Keratinocyte (primary cell): ENCODE measurements at regions not wholly inside any gene's neighbourhood (a gene's known extent, or its start where the extent isn't known, plus 50 kb on each side); places are given as distances from the start of the nearest gene placed in this dataset.

Source experiments
- DNase-seq: peaks from one replicate; pipeline ENCODE4 v3.0.0-alpha.2; 2011; ENCODE audit warnings: low read depth, missing footprints, low spot score
- FAIRE-seq: peaks from 2 replicates; lab custom pipeline; 2011; peaks lifted over from hg19 to GRCh38; lab: Jason Lieb, UNC
- H2AFZ ChIP-seq: 2 replicates; pipeline ENCODE4 v1.6.0; 2012; ENCODE audit warnings: low read length, control low read depth, inconsistent platforms; ENCODE audit not compliant: control insufficient read depth
- H3K27ac ChIP-seq: 2 replicates; pipeline ENCODE4 v1.5.1; 2011; ENCODE audit warnings: low read length; ENCODE audit not compliant: control insufficient read depth, insufficient read depth
- H3K27me3 ChIP-seq: 3 replicates; pipeline ENCODE4 v1.6.0; 2011; ENCODE audit warnings: low read length; ENCODE audit not compliant: control insufficient read depth, insufficient read depth; ENCODE audit errors: extremely low read depth
- H3K36me3 ChIP-seq, 2 experiments: 2 replicates in 1 of 2; 3 replicates in 1 of 2; pipeline ENCODE4 v1.5.1; 2011; ENCODE audit warnings: low read length in 2 of 2, mild to moderate bottlenecking in 1 of 2; ENCODE audit not compliant: control insufficient read depth in 2 of 2, insufficient read depth in 2 of 2; ENCODE audit errors: extremely low read depth in 1 of 2
- H3K4me1 ChIP-seq: 3 replicates; pipeline ENCODE4 v1.5.1; 2011; ENCODE audit warnings: low read length; ENCODE audit not compliant: control insufficient read depth, insufficient read depth; ENCODE audit errors: extremely low read depth
- H3K4me2 ChIP-seq: 3 replicates; pipeline ENCODE4 v1.6.0; 2011; ENCODE audit warnings: low read depth, low read length; ENCODE audit not compliant: control insufficient read depth, insufficient read depth; ENCODE audit errors: extremely low read depth
- H3K4me3 ChIP-seq, 3 experiments: fragments of 200-600 bp in 1 of 3; sonication (generic) in 1 of 3; 2 replicates in 2 of 3; 3 replicates in 1 of 3; pipeline ENCODE4 v1.5.1; 2011 to 2016; ENCODE audit warnings: low read length in 3 of 3, mild to moderate bottlenecking in 3 of 3, control low read depth in 2 of 3, inconsistent platforms in 1 of 3, low read depth in 1 of 3, mixed read lengths in 1 of 3, mixed run types in 1 of 3, moderate library complexity in 1 of 3; ENCODE audit not compliant: control insufficient read depth in 2 of 3, insufficient read depth in 2 of 3; ENCODE audit errors: extremely low read depth in 1 of 3
- H3K79me2 ChIP-seq: 2 replicates; pipeline ENCODE4 v1.6.0; 2012; ENCODE audit warnings: low read length; ENCODE audit not compliant: control insufficient read depth, insufficient read depth
- H3K9ac ChIP-seq: 3 replicates; pipeline ENCODE4 v1.6.0; 2011; ENCODE audit warnings: low read length; ENCODE audit not compliant: control insufficient read depth, insufficient read depth; ENCODE audit errors: extremely low read depth
- H3K9me1 ChIP-seq: 3 replicates; pipeline ENCODE4 v1.6.0; 2011; ENCODE audit warnings: low read length; ENCODE audit not compliant: control insufficient read depth, insufficient read depth; ENCODE audit errors: extremely low read depth
- H3K9me3 ChIP-seq: 2 replicates; pipeline ENCODE4 v1.5.1; 2012; ENCODE audit warnings: low read depth, low read length; ENCODE audit not compliant: control insufficient read depth
- H4K20me1 ChIP-seq: 3 replicates; pipeline ENCODE4 v1.6.0; 2011; ENCODE audit warnings: low read length; ENCODE audit not compliant: control insufficient read depth, insufficient read depth; ENCODE audit errors: extremely low read depth
- EZH2 ChIP-seq: IDR thresholded peaks from one replicate; pipeline ENCODE4 v1.6.1; 2012; ENCODE audit warnings: inconsistent platforms, mild to moderate bottlenecking, low read length, moderate library complexity
- dilution Hi-C: fragments of 300-500 bp; cut with MboI; formaldehyde crosslinking; loops from one replicate; pipeline ENCODE4 v1.7.0; 2020; ENCODE audit warnings: low sequenced_read_pairs; ENCODE audit not compliant: extremely low pct_ligation_motif_present
- TF ChIP-seq, protein P1 (sequence below), 3 experiments: IDR thresholded peaks in 1 of 3; conservative IDR thresholded peaks in 1 of 3; optimal IDR thresholded peaks in 1 of 3; 2 replicates in 2 of 3; 3 replicates in 1 of 3; pipeline versions ENCODE3 to v1.5.1; 2011; ENCODE audit warnings: low read length in 3 of 3, mild to moderate bottlenecking in 3 of 3, moderate library complexity in 2 of 3, control low read depth in 1 of 3, inconsistent platforms in 1 of 3; ENCODE audit not compliant: insufficient read depth in 2 of 3; ENCODE audit errors: extremely low read depth in 1 of 3

DNA sequence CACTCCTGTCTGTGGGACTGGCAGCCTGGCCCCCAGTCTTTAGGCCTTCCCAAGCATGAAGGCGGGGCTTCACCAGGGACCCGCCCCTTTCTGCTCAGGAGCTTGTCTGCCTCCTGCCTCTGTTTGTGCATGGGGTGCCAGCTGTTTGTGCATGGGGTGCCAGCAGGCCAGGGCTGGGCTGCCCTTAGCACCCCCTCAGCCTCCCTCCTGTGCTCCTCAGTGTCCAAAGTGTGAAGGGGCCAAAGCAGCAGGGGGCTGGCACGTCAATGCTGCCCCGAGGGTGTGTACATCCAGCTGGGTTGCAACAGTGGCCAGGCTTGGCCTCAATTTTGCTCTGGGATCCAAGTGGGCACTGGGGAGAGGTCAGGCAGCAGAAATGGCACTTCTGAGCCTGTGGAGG, 298.0 kb upstream of the GALNT5 start:
- H2AFZ ChIP-seq, result no peak overlapping the region
- no peak overlapping the region for H3K4me2 ChIP-seq
- H3K9me3 ChIP-seq, result peaks cover 10% of the 10 kb centered on the region
- H3K27me3 ChIP-seq, result no peaks in the 10 kb centered on the region
- dilution Hi-C loops, result no loop called here
- H3K27ac ChIP-seq, result no peak overlapping the region
- DNase-seq, result no peak
- H3K9ac ChIP-seq, result no peak overlapping the region
- no peak for FAIRE-seq
- TF ChIP-seq, protein P1, sequence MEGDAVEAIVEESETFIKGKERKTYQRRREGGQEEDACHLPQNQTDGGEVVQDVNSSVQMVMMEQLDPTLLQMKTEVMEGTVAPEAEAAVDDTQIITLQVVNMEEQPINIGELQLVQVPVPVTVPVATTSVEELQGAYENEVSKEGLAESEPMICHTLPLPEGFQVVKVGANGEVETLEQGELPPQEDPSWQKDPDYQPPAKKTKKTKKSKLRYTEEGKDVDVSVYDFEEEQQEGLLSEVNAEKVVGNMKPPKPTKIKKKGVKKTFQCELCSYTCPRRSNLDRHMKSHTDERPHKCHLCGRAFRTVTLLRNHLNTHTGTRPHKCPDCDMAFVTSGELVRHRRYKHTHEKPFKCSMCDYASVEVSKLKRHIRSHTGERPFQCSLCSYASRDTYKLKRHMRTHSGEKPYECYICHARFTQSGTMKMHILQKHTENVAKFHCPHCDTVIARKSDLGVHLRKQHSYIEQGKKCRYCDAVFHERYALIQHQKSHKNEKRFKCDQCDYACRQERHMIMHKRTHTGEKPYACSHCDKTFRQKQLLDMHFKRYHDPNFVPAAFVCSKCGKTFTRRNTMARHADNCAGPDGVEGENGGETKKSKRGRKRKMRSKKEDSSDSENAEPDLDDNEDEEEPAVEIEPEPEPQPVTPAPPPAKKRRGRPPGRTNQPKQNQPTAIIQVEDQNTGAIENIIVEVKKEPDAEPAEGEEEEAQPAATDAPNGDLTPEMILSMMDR (optimal IDR thresholded peaks at IDR 0.05 in 1 of 3, IDR thresholded peaks at IDR 0.05 in 1 of 3, conservative IDR thresholded peaks at IDR 0.05 in 1 of 3; ENCODE audit: extremely low read depth in 1 of 3, insufficient read depth in 2 of 3, low read length in 3 of 3), result no peak
- TF ChIP-seq EZH2, result no peak
- no peaks in the 10 kb centered on the region for H3K9me1 ChIP-seq
- H3K4me1 ChIP-seq, result peaks cover 11% of the 10 kb centered on the region
- no peaks in the 10 kb centered on the region for H3K36me3 ChIP-seq
- no peaks in the 10 kb centered on the region for H3K79me2 ChIP-seq
- H4K20me1 ChIP-seq, result no peaks in the 10 kb centered on the region
- H3K4me3 ChIP-seq, result no peak overlapping the region

DNA sequence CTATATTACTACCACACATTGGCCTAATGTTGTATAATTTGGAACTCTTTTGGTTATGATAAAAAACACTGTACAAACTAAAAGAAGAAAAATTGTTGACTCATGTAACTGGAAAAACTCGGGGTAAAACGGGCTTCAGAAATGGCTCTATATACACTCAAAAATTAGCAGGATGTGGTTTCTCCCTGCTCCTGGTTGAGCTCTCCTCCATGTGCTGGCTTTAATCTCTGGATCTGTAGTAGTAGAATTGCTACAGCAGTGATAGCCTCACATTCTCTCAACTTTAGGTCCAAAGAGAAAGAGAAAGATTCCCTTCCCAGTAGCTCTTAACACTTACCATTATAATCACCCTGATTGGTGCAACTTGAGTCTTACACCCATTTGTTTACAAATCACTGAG, 274.9 kb upstream of the GALNT5 start:
- no peak for FAIRE-seq

More for the DNA sequence above, 274.9 kb upstream of the GALNT5 start:
- H3K27ac ChIP-seq, result no peak overlapping the region
- H3K9me3 ChIP-seq, result no peaks in the 10 kb centered on the region
- no peaks in the 10 kb centered on the region for H3K27me3 ChIP-seq
- H4K20me1 ChIP-seq, result no peaks in the 10 kb centered on the region
- dilution Hi-C loops, result no loop called here
- no peaks in the 10 kb centered on the region for H3K4me1 ChIP-seq
- H3K9me1 ChIP-seq, result no peaks in the 10 kb centered on the region
- TF ChIP-seq, protein P1 (optimal IDR thresholded peaks at IDR 0.05 in 1 of 3, IDR thresholded peaks at IDR 0.05 in 1 of 3, conservative IDR thresholded peaks at IDR 0.05 in 1 of 3; ENCODE audit: extremely low read depth in 1 of 3, insufficient read depth in 2 of 3, low read length in 3 of 3), result no peak
- TF ChIP-seq EZH2, result no peak
- no peak overlapping the region for H3K4me2 ChIP-seq
- H2AFZ ChIP-seq, result no peak overlapping the region
- no peaks in the 10 kb centered on the region for H3K36me3 ChIP-seq
- no peak overlapping the region for H3K9ac ChIP-seq
- DNase-seq, result no peak
- no peaks in the 10 kb centered on the region for H3K79me2 ChIP-seq
- H3K4me3 ChIP-seq, result no peak overlapping the region
